Cardiac muscle cell (in vitro differentiated cells and primary cell): ENCODE measurements at regions not wholly inside any gene's neighbourhood (a gene's known extent, or its start where the extent isn't known, plus 50 kb on each side); places are given as distances from the start of the nearest gene placed in this dataset.

ENCODE experiments used
- DNase-seq, 2 donors: peaks; one replicate each; pipeline versions ENCODE4 v3.0.0 to v3.0.0-alpha.2; 2010 to 2017; ENCODE audit warnings: low read depth in 1 of 2, low spot score in 1 of 2
- H3K27ac ChIP-seq: fragments of 200-600 bp; sonication (generic); 2 replicates; pipeline ENCODE4 v1.5.1; 2016
- H3K27me3 ChIP-seq: fragments of 200-600 bp; sonication (generic); 2 replicates; pipeline ENCODE4 v1.6.0; 2016; ENCODE audit warnings: control low read depth
- H3K36me3 ChIP-seq: fragments of 200-600 bp; sonication (generic); 2 replicates; pipeline ENCODE4 v1.5.1; 2016; ENCODE audit warnings: control low read depth
- H3K4me1 ChIP-seq: fragments of 200-600 bp; sonication (generic); 2 replicates; pipeline ENCODE4 v1.8.1; 2017; ENCODE audit warnings: low read depth, mild to moderate bottlenecking, mixed run types
- H3K4me3 ChIP-seq: fragments of 200-600 bp; sonication (generic); 2 replicates; pipeline ENCODE4 v1.5.1; 2016; ENCODE audit warnings: mild to moderate bottlenecking
- H3K9me3 ChIP-seq: fragments of 200-600 bp; sonication (generic); 2 replicates; pipeline ENCODE4 v1.5.1; 2017; ENCODE audit warnings: low read depth, mild to moderate bottlenecking, control low read depth
- CTCF ChIP-seq: IDR thresholded peaks from 2 replicates; pipeline ENCODE4 v1.5.1; 2012; ENCODE audit warnings: low read depth, mild to moderate bottlenecking, low read length

GRCh38 chr7:131773413-131773812 lies 217.0 kb upstream of the PODXL start:
- TF ChIP-seq CTCF: no peak

GRCh38 chr7:131769241-131769640 lies 212.8 kb upstream of the PODXL start:
- Histone ChIP-seq H3K9me3 (no peaks in the 10 kb centered on the region), H3K4me3 (no peak overlapping the region), H3K36me3 (no peaks in the 10 kb centered on the region), H3K4me1 (no peaks in the 10 kb centered on the region), H3K27me3 (no peaks in the 10 kb centered on the region), H3K27ac (no peak overlapping the region)
- DNase-seq: no peak
- TF ChIP-seq CTCF: no peak

More at GRCh38 chr7:131773413-131773812, 217.0 kb upstream of the PODXL start:
- no peak overlapping the region for H3K27ac ChIP-seq
- H3K9me3 ChIP-seq: no peaks in the 10 kb centered on the region
- DNase-seq: no peak
- H3K36me3 ChIP-seq: no peaks in the 10 kb centered on the region
- H3K27me3 ChIP-seq: no peaks in the 10 kb centered on the region
- peaks cover 5% of the 10 kb centered on the region for H3K4me1 ChIP-seq
- no peak overlapping the region for H3K4me3 ChIP-seq

- Histone ChIP-seq H3K9me3 (no peaks in the 10 kb centered on the region), H3K27ac (no peak overlapping the region), H3K36me3 (no peaks in the 10 kb centered on the region), H3K4me1 (no peaks in the 10 kb centered on the region), H3K4me3 (no peak overlapping the region), H3K27me3 (peaks cover 2% of the 10 kb centered on the region)
- DNase-seq: no peak
- no peak for TF ChIP-seq CTCF
Observed at GRCh38 chr7:131767591-131767990, 211.2 kb upstream of the PODXL start.

- DNase-seq: no peak
- Histone ChIP-seq H3K27ac (no peak overlapping the region), H3K4me1 (no peaks in the 10 kb centered on the region), H3K9me3 (no peaks in the 10 kb centered on the region), H3K27me3 (peaks cover 9% of the 10 kb centered on the region), H3K4me3 (no peak overlapping the region), H3K36me3 (no peaks in the 10 kb centered on the region)
- TF ChIP-seq CTCF: no peak
Observed at GRCh38 chr7:131765575-131765974, 209.1 kb upstream of the PODXL start.

- no peak for DNase-seq
- no peak overlapping the region for H3K27ac ChIP-seq
- peaks cover 21% of the 10 kb centered on the region for H3K27me3 ChIP-seq
- no peak for TF ChIP-seq CTCF
- no peaks in the 10 kb centered on the region for H3K9me3 ChIP-seq
- H3K4me1 ChIP-seq: no peaks in the 10 kb centered on the region
- H3K4me3 ChIP-seq: no peak overlapping the region
- no peaks in the 10 kb centered on the region for H3K36me3 ChIP-seq
Observed at GRCh38 chr7:131764143-131764775, 207.8 kb upstream of the PODXL start.
